HUES48 (cell line): ENCODE measurements at regions not wholly inside any gene's neighbourhood (a gene's known extent, or its start where the extent isn't known, plus 50 kb on each side); places are given as distances from the start of the nearest gene placed in this dataset.

Experiments used
- H3K27ac ChIP-seq: one replicate; pipeline ENCODE4 v1.7.0; 2013; ENCODE audit warnings: low read depth, low read length, inconsistent platforms
- H3K27me3 ChIP-seq: 2 replicates; pipeline ENCODE4 v1.6.1; 2013; ENCODE audit warnings: mild to moderate bottlenecking, low read length; ENCODE audit not compliant: control insufficient read depth, insufficient read depth
- H3K36me3 ChIP-seq: 2 replicates; pipeline ENCODE4 v1.6.1; 2013; ENCODE audit warnings: low read length; ENCODE audit not compliant: control insufficient read depth, insufficient read depth
- H3K4me1 ChIP-seq: 2 replicates; pipeline ENCODE4 v1.6.1; 2013; ENCODE audit warnings: mild to moderate bottlenecking, low read length; ENCODE audit not compliant: control insufficient read depth, insufficient read depth
- H3K4me3 ChIP-seq: 2 replicates; pipeline ENCODE4 v1.5.1; 2013; ENCODE audit warnings: mild to moderate bottlenecking, low read depth, low read length
- H3K9ac ChIP-seq: 2 replicates; pipeline ENCODE4 v1.6.1; 2013; ENCODE audit warnings: mild to moderate bottlenecking, low read depth, low read length, moderate library complexity
- H3K9me3 ChIP-seq: 2 replicates; pipeline ENCODE4 v1.6.1; 2013; ENCODE audit warnings: low read length; ENCODE audit not compliant: control insufficient read depth, insufficient read depth

DNA sequence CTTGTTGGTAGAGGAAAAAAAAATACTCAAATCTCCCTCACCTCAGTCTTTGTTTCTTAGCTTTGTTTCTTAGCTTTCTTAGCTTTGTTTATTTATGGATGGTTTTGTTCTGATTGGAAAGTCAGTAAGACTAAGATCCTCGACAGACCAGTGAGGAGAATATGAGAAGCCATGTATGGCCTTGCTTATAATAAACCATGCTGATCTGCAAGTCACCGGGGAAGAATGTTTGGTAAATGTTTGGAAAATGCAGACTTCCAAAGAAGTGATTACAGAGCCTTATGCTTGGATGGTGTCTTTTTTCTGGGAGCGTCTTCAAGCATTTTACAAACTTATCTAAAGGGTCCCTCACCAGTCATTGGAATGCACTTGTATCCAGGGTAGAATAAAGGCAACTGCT, 90.1 kb upstream of the NOCT start:
- no peak overlapping the region for H3K27ac ChIP-seq
- no peak overlapping the region for H3K4me3 ChIP-seq
- H3K36me3 ChIP-seq: no peaks in the 10 kb centered on the region
- no peak overlapping the region for H3K9ac ChIP-seq
- no peaks in the 10 kb centered on the region for H3K9me3 ChIP-seq
- no peaks in the 10 kb centered on the region for H3K4me1 ChIP-seq
- H3K27me3 ChIP-seq: no peaks in the 10 kb centered on the region

- H3K4me3 ChIP-seq: no peak overlapping the region
- H3K27ac ChIP-seq: no peak overlapping the region
- no peak overlapping the region for H3K9ac ChIP-seq
- H3K27me3 ChIP-seq: no peaks in the 10 kb centered on the region
- H3K4me1 ChIP-seq: peaks cover 15% of the 10 kb centered on the region; the same call in 1 of the 2 replicates
- H3K9me3 ChIP-seq: no peaks in the 10 kb centered on the region
- H3K36me3 ChIP-seq: no peaks in the 10 kb centered on the region
These were observed 96.3 kb upstream of the NOCT start for GRCh38 chr4:138919094-138919936.

- Histone ChIP-seq H3K27me3 (no peaks in the 10 kb centered on the region), H3K4me1 (peaks cover 15% of the 10 kb centered on the region; the same call in 1 of the 2 replicates), H3K27ac (no peak overlapping the region), H3K4me3 (no peak overlapping the region), H3K36me3 (no peaks in the 10 kb centered on the region), H3K9me3 (no peaks in the 10 kb centered on the region), H3K9ac (no peak overlapping the region)
These were observed 97.3 kb upstream of the NOCT start for GRCh38 chr4:138918169-138918869.

- Histone ChIP-seq H3K9ac (no peak overlapping the region), H3K9me3 (no peaks in the 10 kb centered on the region), H3K4me3 (no peak overlapping the region), H3K27me3 (no peaks in the 10 kb centered on the region), H3K4me1 (peaks cover 15% of the 10 kb centered on the region; the same call in 1 of the 2 replicates), H3K27ac (no peak overlapping the region), H3K36me3 (no peaks in the 10 kb centered on the region)
These were observed 98.8 kb upstream of the NOCT start for GRCh38 chr4:138916763-138917162.

- Histone ChIP-seq H3K4me1 (peaks cover 24% of the 10 kb centered on the region), H3K36me3 (no peaks in the 10 kb centered on the region), H3K27me3 (no peaks in the 10 kb centered on the region), H3K9ac (no peak overlapping the region), H3K4me3 (no peak overlapping the region), H3K9me3 (no peaks in the 10 kb centered on the region), H3K27ac (no peak overlapping the region)
These were observed 99.8 kb upstream of the NOCT start for GRCh38 chr4:138915756-138916155.

DNA sequence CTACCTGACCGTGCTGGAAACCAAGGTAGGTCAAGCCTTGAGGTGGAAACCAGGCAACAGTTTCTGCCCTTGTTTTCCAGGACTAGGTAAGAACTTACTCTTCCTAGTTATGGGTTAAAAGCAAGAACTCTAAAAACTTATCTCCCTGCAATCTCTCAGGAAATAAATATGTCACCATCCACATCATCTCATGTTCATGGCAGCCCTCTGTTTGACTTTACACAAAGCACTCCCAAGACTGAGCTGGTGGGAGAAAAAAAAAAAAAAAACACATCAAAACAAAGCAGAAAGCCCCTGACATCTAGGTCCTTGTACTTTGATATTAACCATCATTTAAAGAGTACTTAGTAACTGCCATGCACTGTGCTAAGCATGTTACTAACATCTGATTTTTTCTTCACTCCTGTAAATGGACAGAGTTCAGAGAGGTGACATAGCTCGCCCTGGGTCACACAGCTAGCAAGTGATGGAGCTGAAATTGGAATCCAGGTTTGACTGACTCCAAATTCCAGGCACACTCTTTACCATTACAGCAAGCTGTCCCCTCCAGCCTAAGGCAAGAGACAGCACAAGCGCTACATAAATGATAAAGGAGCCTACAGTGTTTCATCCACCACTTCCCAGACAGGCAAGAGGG, 102.8 kb upstream of the NOCT start:
- no peak overlapping the region for H3K27ac ChIP-seq
- H3K36me3 ChIP-seq: no peaks in the 10 kb centered on the region
- H3K9me3 ChIP-seq: no peaks in the 10 kb centered on the region
- H3K27me3 ChIP-seq: no peaks in the 10 kb centered on the region
- peaks cover 17% of the 10 kb centered on the region for H3K4me1 ChIP-seq
- no peak overlapping the region for H3K9ac ChIP-seq
- no peak overlapping the region for H3K4me3 ChIP-seq

GRCh38 chr4:138911909-138912703, 103.5 kb upstream of the NOCT start:
- H3K27me3 ChIP-seq: no peaks in the 10 kb centered on the region
- H3K27ac ChIP-seq: peak overlapping the region; percentile 77
- no peak overlapping the region for H3K9ac ChIP-seq
- H3K9me3 ChIP-seq: no peaks in the 10 kb centered on the region
- no peaks in the 10 kb centered on the region for H3K36me3 ChIP-seq
- H3K4me3 ChIP-seq: no peak overlapping the region
- peaks cover 17% of the 10 kb centered on the region for H3K4me1 ChIP-seq

DNA sequence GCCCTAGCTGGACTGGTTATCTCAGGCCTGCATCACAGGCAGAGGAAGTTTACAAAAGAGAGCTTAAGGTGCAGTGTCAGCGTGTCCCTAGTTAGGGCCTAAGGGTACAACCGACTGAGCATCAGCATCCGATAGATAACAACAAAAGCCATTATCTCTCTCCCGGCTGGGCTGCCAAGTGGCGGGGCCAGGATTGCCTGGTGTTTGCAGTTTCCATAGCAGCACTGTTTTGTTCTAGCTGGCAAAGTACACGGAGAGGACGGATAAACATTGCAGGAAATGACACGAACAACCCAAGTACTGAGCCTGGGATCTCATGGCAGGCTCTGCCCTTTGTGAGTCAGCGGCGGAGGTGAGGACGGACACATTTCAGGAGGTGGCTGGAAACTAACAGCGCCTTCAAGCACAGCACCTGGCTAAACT, 104.7 kb upstream of the NOCT start:
- Histone ChIP-seq H3K9me3 (no peaks in the 10 kb centered on the region), H3K4me1 (peaks cover 17% of the 10 kb centered on the region), H3K9ac (no peak overlapping the region), H3K36me3 (no peaks in the 10 kb centered on the region), H3K4me3 (no peak overlapping the region), H3K27me3 (no peaks in the 10 kb centered on the region), H3K27ac (peak overlapping the region; percentile 77)

DNA sequence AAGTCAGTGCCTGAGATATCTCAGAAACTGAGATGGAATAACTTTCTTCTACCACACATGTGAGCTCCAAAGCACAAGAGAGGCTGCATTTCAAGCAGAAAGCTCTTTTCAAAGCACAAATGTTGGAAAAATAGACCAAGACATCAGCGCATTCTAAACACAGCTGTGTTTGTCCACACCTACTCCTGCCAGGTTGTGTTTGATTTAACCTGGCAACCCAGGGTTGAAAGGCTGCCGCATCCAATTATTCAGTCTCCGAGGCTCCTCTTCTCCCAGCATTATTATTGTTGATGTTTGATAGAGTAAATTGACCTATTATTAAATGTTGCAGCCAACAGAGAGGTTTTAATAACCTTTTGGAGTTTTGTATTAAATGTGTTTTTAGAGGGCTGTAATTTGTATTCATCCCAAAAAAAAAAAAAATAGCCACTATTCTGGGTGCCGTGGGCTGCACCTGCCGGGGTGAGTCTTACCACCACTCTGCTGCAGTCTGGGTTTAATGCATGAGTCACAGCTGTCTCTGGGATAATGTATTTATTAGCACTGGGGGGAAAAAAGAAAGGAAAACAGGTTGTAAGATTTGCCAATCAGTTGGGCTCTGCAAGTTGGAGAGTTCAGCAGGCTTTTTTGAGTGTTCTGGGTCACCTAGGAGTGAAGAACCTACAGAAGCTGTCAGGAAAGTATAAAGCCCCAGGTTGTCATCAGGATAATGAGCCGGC, 105.2 kb upstream of the NOCT start:
- H3K4me3 ChIP-seq: no peak overlapping the region
- no peaks in the 10 kb centered on the region for H3K27me3 ChIP-seq
- peak overlapping the region; percentile 77 for H3K27ac ChIP-seq
- H3K9me3 ChIP-seq: peaks cover 3% of the 10 kb centered on the region; the same call in 1 of the 2 replicates
- H3K36me3 ChIP-seq: no peaks in the 10 kb centered on the region
- peaks cover 17% of the 10 kb centered on the region for H3K4me1 ChIP-seq
- no peak overlapping the region for H3K9ac ChIP-seq

- H3K9me3 ChIP-seq: peaks cover 3% of the 10 kb centered on the region; the same call in 1 of the 2 replicates
- H3K27ac ChIP-seq: peak overlapping the region; percentile 77
- H3K4me1 ChIP-seq: peaks cover 17% of the 10 kb centered on the region
- H3K9ac ChIP-seq: no peak overlapping the region
- H3K4me3 ChIP-seq: no peak overlapping the region
- no peaks in the 10 kb centered on the region for H3K27me3 ChIP-seq
- H3K36me3 ChIP-seq: no peaks in the 10 kb centered on the region
These were observed 106.0 kb upstream of the NOCT start for GRCh38 chr4:138909587-138909986.
